ENCODE measurements at regions not wholly inside any gene's neighbourhood (a gene's known extent, or its start where the extent isn't known, plus 50 kb on each side); places are given as distances from the start of the nearest gene placed in this dataset.
"Not testable (repeated sequence)": the region's sequence is repeated elsewhere in the genome, so short reads cannot be mapped to it uniquely, and the experiment has no call there.

DNA sequence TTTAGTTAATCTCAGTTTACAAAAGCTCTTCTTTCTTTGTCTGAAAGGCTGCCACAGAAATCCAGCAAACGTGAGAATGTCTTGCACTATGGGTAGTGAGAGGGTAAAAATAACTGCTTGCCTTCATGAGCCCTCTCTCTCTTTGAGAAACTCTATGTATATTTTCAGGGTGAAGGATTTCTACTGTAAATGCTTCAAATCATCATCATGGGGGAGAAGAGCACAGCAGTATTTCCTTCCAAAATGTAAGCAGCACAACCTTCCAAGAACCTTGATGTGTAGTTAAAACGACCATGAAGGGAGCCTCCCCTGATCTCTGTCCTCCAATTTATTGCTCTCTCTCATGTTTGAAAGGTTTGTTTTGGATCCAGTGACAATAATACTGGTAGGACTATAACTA is 141.3 kb upstream of the CENPW start:
- DNase-seq: no peak
- H3K4me1 ChIP-seq (ENCODE audit: control insufficient read depth, insufficient read depth, low read length): no peaks in the 10 kb centered on the region
- WGBS (ENCODE audit: insufficient coverage): no CpG with 5 or more reads among the region's 2 CpGs
- H3K27ac ChIP-seq (ENCODE audit: low read length): no peak overlapping the region
- H3K36me3 ChIP-seq (ENCODE audit: control insufficient read depth, insufficient read depth, low read length): no peaks in the 10 kb centered on the region
- no peaks in the 10 kb centered on the region for H3K27me3 ChIP-seq (ENCODE audit: control insufficient read depth, insufficient read depth, low read length)
- H3K9me3 ChIP-seq (replicated peaks; ENCODE audit: control insufficient read depth, low read depth, low read length): no peaks in the 10 kb centered on the region
- no peak overlapping the region for H3K4me3 ChIP-seq (ENCODE audit: low read length)

DNA sequence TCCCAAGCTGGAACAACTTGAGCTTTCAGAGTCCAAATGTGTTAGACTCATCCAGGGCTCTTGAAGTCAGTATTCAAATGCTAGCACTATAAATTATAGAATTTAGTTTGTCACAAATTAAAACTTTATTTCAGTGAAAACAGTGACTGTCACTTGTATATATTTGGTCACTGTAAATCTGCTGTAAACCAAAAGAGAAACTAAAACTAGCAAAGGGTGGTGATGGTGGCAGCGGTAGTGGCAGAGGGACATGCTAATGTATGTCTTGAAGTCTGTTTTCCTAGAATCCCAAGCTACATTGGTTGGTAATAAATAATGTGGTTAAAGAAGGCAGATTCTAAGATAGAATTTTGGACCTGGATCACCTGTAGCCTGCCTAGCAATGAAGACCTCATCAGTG is 140.4 kb upstream of the CENPW start:
- Histone ChIP-seq H3K9me3 (replicated peaks; ENCODE audit: control insufficient read depth, low read depth, low read length) (no peaks in the 10 kb centered on the region), H3K4me1 (ENCODE audit: control insufficient read depth, insufficient read depth, low read length) (no peaks in the 10 kb centered on the region), H3K4me3 (ENCODE audit: low read length) (no peak overlapping the region), H3K27me3 (ENCODE audit: control insufficient read depth, insufficient read depth, low read length) (no peaks in the 10 kb centered on the region), H3K36me3 (ENCODE audit: control insufficient read depth, insufficient read depth, low read length) (no peaks in the 10 kb centered on the region), H3K27ac (ENCODE audit: low read length) (no peak overlapping the region)
- DNase-seq: no peak
- WGBS (ENCODE audit: insufficient coverage): no CpG with 5 or more reads among the region's 1 CpG

DNA sequence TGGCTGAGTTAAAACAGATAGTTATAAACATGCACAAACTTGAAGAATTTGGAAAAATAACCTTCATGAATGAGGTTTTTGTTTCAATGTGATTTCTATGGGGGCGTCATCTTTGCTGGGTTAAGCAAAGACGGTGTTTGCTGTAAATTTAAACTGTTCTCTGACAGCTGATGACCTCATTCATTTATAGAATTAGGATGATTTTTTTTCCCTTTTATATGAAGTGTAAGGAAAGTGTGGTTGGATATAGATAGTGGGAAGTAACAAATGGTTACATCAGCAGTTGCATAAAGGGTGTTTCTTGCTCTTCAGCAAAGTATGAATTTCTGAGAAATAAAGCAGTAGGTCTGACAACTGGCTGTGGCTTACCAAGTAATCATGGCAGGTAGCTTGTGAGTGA is 137.2 kb upstream of the CENPW start:
- no peak for DNase-seq
- H3K27ac ChIP-seq (ENCODE audit: low read length): no peak overlapping the region
- no peaks in the 10 kb centered on the region for H3K36me3 ChIP-seq (ENCODE audit: control insufficient read depth, insufficient read depth, low read length)
- no peaks in the 10 kb centered on the region for H3K27me3 ChIP-seq (ENCODE audit: control insufficient read depth, insufficient read depth, low read length)
- WGBS (ENCODE audit: insufficient coverage): no CpG with 5 or more reads among the region's 2 CpGs
- no peak overlapping the region for H3K4me3 ChIP-seq (ENCODE audit: low read length)
- H3K4me1 ChIP-seq (ENCODE audit: control insufficient read depth, insufficient read depth, low read length): no peaks in the 10 kb centered on the region
- no peaks in the 10 kb centered on the region for H3K9me3 ChIP-seq (replicated peaks; ENCODE audit: control insufficient read depth, low read depth, low read length)

DNA sequence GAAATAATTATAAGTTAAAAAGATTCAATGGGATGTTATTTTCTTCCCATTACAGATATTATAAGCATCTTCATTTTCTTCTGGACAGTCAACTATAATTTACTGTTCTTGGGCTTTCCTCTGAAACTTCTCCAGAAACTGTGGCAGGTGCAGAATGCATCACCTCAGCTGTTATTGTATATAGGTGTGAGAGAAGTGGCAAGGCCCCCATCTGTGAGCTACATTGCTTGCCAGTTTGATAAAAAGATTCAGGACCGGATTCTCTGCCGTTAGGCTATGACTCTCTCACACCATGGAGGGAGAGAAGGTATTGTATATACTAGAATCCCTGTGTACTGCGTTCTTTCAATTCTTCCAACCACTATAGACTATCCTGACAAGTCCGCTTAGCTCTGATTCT is 135.8 kb upstream of the CENPW start:
- Histone ChIP-seq H3K4me3 (ENCODE audit: low read length) (no peak overlapping the region), H3K27me3 (ENCODE audit: control insufficient read depth, insufficient read depth, low read length) (no peaks in the 10 kb centered on the region), H3K9me3 (replicated peaks; ENCODE audit: control insufficient read depth, low read depth, low read length) (no peaks in the 10 kb centered on the region), H3K27ac (ENCODE audit: low read length) (no peak overlapping the region), H3K4me1 (ENCODE audit: control insufficient read depth, insufficient read depth, low read length) (no peaks in the 10 kb centered on the region), H3K36me3 (ENCODE audit: control insufficient read depth, insufficient read depth, low read length) (no peaks in the 10 kb centered on the region)
- no peak for DNase-seq
- WGBS (ENCODE audit: insufficient coverage): no CpG with 5 or more reads among the region's 4 CpGs

DNA sequence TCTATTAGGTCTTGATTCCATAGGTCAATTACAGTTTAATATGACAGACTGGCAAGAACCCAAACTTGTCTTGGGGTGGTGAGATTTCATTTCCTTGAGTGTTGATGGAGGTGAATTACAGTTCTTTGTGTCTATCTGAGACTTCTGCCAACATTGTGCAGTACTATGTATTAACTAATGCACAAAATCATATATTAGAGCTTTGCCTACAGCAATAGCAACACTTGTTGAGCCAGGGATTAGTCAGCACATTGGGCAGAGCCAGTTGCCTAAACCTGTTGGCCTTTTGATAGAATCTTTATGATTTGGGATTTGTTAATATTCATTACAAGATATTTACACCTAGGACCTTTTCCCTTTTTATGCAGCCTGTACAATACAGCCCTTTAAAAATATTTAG is 135.3 kb upstream of the CENPW start:
- Histone ChIP-seq H3K9me3 (replicated peaks; ENCODE audit: control insufficient read depth, low read depth, low read length) (no peaks in the 10 kb centered on the region), H3K36me3 (ENCODE audit: control insufficient read depth, insufficient read depth, low read length) (no peaks in the 10 kb centered on the region), H3K27me3 (ENCODE audit: control insufficient read depth, insufficient read depth, low read length) (no peaks in the 10 kb centered on the region), H3K4me3 (ENCODE audit: low read length) (no peak overlapping the region), H3K27ac (ENCODE audit: low read length) (no peak overlapping the region), H3K4me1 (ENCODE audit: control insufficient read depth, insufficient read depth, low read length) (no peaks in the 10 kb centered on the region)
- DNase-seq: no peak

DNA sequence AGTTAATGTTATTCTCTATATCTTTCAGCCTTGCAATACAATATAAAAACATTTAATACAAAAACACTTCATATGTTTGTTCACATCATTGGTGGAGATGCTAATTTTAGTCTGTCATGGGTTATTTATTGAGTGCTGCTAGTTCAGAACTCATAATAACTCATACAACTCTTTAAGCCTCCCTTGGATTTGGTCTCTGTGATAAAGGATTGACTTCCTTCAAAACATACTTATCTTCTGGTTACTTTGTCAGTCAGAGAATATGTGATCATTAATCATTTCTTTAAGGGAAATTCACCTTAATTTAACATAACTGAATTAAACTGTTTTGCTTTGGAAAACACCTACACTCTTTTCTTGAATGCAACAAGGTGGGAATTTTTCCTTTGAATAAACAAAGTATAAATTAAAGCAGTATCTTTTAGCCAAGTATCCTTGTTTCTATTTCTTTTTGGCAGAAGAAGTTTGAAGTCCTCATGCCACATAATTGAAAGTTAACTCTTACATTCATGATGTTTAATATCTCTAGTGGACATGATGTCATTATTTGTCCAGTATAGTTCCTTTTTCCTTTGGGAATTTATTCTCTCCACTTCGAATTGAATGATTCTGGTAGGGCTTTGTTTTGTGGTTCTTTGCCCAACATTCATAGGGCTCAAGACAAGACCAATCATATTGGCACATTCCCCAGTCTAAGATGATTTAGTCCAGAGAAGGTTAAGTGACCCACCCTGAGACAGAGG is 133.2 kb upstream of the CENPW start:
- WGBS (ENCODE audit: insufficient coverage): no CpG with 5 or more reads among the region's 1 CpG
- Histone ChIP-seq H3K27me3 (ENCODE audit: control insufficient read depth, insufficient read depth, low read length) (no peaks in the 10 kb centered on the region), H3K4me1 (ENCODE audit: control insufficient read depth, insufficient read depth, low read length) (no peaks in the 10 kb centered on the region), H3K4me3 (ENCODE audit: low read length) (no peak overlapping the region), H3K27ac (ENCODE audit: low read length) (no peak overlapping the region), H3K36me3 (ENCODE audit: control insufficient read depth, insufficient read depth, low read length) (no peaks in the 10 kb centered on the region), H3K9me3 (replicated peaks; ENCODE audit: control insufficient read depth, low read depth, low read length) (no peaks in the 10 kb centered on the region)
- DNase-seq: no peak

DNA sequence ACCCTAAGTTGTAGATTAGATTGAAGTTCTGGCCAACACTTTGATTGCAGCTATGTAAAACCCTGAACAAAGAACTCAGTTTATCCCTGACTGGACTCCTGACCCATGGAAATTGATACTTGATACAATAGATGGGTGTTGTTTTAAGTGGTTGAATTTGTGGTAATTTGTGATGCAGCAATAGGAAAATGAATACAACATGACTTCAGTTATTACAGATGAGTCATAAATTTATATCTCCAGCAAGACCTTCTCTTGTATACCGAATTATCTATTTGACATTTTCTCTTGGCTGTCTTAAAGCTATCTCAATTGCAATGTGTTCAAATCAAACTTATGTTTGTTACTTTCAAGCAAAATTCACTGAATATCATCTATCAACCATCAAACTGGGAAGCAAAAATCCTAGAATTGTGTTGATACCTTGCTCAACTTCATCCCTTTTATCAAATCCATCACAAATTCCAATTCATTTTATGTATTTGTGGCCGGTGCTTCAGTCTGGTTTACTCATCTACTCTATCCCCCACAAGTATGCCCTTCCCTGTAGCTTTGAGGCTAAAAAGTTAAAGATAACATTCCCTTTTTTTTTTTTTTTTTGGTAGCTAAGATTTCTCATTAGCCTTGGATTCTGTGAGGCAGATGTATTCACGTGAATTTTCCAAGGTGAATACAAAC is 129.4 kb upstream of the CENPW start:
- no peak overlapping the region for H3K4me3 ChIP-seq (ENCODE audit: low read length)
- H3K4me1 ChIP-seq (ENCODE audit: control insufficient read depth, insufficient read depth, low read length): no peaks in the 10 kb centered on the region
- no peaks in the 10 kb centered on the region for H3K36me3 ChIP-seq (ENCODE audit: control insufficient read depth, insufficient read depth, low read length)
- no peaks in the 10 kb centered on the region for H3K9me3 ChIP-seq (replicated peaks; ENCODE audit: control insufficient read depth, low read depth, low read length)
- WGBS (ENCODE audit: insufficient coverage): 40% methylated on average over 1 of the region's 3 CpGs
- H3K27me3 ChIP-seq (ENCODE audit: control insufficient read depth, insufficient read depth, low read length): no peaks in the 10 kb centered on the region
- H3K27ac ChIP-seq (ENCODE audit: low read length): no peak overlapping the region
- DNase-seq: no peak

DNA sequence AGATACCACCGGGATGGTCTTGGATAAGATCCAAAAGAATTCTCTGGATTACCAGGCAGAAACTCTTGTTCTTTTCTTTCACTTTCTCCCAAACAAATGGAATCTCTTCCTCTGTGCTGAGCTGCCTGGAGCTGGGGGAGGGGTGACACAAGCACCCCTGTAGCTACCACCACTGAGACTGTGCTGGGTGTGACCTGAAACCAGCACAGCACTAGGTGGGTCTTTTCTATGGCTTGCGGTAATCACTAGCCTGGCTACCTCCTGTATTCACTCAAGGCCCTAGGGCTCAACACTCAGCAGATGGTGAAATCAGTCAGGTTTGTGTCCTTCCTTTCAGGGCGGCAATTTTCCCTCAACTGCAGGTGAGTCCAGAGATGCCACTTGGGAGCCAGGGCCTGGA is 122.4 kb upstream of the CENPW start:
- no peaks in the 10 kb centered on the region for H3K4me1 ChIP-seq (ENCODE audit: control insufficient read depth, insufficient read depth, low read length)
- no peaks in the 10 kb centered on the region for H3K9me3 ChIP-seq (replicated peaks; ENCODE audit: control insufficient read depth, low read depth, low read length)
- H3K36me3 ChIP-seq (ENCODE audit: control insufficient read depth, insufficient read depth, low read length): no peaks in the 10 kb centered on the region
- H3K4me3 ChIP-seq (ENCODE audit: low read length): no peak overlapping the region
- no peak overlapping the region for H3K27ac ChIP-seq (ENCODE audit: low read length)
- H3K27me3 ChIP-seq (ENCODE audit: control insufficient read depth, insufficient read depth, low read length): no peaks in the 10 kb centered on the region
- 98% methylated on average over 3 of the region's 3 CpGs for WGBS (ENCODE audit: insufficient coverage)
- no peak for DNase-seq

DNA sequence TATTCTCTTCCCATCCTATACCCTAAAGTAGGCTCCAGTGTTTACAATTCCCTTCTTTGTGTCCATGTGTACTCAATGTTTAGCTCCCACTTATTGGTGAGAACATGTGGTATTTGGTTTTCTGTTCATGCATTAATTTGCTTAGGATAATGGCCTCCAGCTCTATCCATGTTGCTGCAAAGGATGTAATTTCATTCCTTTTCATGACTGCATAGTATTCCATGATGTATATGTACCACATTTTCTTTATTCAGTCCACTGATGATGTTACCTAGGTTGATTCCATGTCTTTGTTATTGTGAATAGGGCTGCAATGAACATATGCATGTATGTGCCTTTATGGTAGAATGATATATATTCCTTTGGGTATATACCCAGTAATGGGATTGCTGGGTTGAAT is 119.0 kb upstream of the CENPW start:
- H3K27ac ChIP-seq (ENCODE audit: low read length); H3K9me3 ChIP-seq (replicated peaks; ENCODE audit: control insufficient read depth, low read depth, low read length); H3K4me3 ChIP-seq (ENCODE audit: low read length); DNase-seq; H3K36me3 ChIP-seq (ENCODE audit: control insufficient read depth, insufficient read depth, low read length); H3K4me1 ChIP-seq (ENCODE audit: control insufficient read depth, insufficient read depth, low read length); H3K27me3 ChIP-seq (ENCODE audit: control insufficient read depth, insufficient read depth, low read length): not testable (repeated sequence)

DNA sequence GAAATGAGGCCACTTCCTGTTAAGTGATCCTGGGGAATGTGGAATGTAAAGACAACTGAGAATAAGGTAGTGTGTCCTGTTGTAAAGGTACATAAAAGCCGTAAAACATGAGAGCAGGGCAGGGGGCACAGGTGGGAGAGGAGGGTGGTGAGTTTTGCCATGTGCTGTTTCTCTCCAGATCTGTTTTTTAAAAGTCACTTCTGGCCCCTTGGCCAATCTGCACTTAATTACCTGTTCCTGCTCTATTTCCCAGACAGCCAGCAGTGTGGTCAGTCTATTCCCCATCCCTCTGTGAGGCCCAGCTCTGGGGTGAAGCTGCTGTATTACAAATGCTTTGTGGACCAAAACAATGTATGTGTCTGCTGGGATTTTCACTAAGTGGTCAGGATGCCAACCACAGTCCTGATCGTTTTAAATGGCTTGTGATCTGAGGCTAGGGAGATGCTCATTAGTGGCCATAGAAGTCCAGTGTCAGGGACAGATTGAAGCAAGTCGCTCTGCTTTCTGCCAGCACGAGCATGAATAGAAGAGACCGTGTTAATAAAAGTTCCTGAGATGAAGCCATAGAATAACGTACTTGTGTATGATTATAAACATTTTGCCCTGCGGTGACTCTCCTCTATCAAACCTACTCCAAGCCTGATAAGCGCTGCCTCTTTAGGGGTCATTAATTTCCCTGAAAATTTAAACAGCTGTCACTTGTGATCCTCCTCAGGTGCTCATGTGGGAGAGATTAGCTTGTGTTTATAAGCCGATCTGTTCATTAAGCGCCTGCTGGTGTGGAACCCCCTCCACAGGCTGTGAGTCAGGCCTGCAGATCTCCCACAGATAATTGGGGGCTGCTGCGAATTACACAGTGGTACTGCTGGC is 111.8 kb upstream of the CENPW start:
- Histone ChIP-seq H3K4me1 (ENCODE audit: control insufficient read depth, insufficient read depth, low read length) (no peaks in the 10 kb centered on the region), H3K27ac (ENCODE audit: low read length) (no peak overlapping the region), H3K36me3 (ENCODE audit: control insufficient read depth, insufficient read depth, low read length) (no peaks in the 10 kb centered on the region), H3K27me3 (ENCODE audit: control insufficient read depth, insufficient read depth, low read length) (no peaks in the 10 kb centered on the region), H3K9me3 (replicated peaks; ENCODE audit: control insufficient read depth, low read depth, low read length) (no peaks in the 10 kb centered on the region), H3K4me3 (ENCODE audit: low read length) (no peak overlapping the region)
- DNase-seq: no peak
- 25% methylated on average over 2 of the region's 11 CpGs for WGBS (ENCODE audit: insufficient coverage)

Measured in muscle of leg (tissue), 3 donors.